ENCODE measurements at regions not wholly inside any gene's neighbourhood (a gene's known extent, or its start where the extent isn't known, plus 50 kb on each side); places are given as distances from the start of the nearest gene placed in this dataset.

DNA sequence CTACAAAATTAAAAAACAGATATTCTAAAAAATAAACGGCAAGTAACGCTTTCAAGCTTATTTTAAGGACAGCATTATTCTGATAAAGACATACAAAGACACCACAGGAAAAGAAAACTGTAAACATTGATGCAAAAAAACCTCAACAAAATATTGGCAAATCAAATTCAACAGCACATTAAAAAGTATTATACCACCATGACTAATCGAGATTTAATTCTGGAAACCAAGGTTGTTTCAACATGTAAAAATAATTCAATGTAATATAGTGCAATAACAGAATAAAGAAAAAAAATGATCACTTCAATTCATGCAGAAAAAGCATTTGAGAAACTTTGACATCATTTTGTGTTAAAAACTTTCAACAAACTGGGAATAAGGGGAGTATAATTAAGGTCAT, 1323.2 kb downstream of the FSCB start:
- ATAC-seq (no peak), FAIRE-seq (no peak), DNase-seq (ENCODE audit: low read depth in 1 of 2, low spot score in 1 of 2) (no peak)
- H3K4me2 ChIP-seq: no peak overlapping the region
- H3K4me1 ChIP-seq: no peaks in the 10 kb centered on the region
- WGBS (ENCODE audit: missing lambda C conversion rate): 51% methylated on average over 3 of the region's 3 CpGs
- TF ChIP-seq CTCF (IDR thresholded peaks at IDR 0.05) (no peak), EP300 (IDR thresholded peaks at IDR 0.05) (no peak), ZSCAN20 (CRISPR knock-in tag; IDR thresholded peaks at IDR 0.05) (no peak), JUNB (IDR thresholded peaks at IDR 0.05) (no peak), GATA3 (IDR thresholded peaks at IDR 0.05; ENCODE audit: borderline replicate concordance) (no peak), MAFK (IDR thresholded peaks at IDR 0.05; ENCODE audit: partially characterized antibody) (no peak), EHMT2 (IDR thresholded peaks at IDR 0.05; ENCODE audit: low read depth) (no peak), HOXB13 (CRISPR knock-in tag; IDR thresholded peaks at IDR 0.05; ENCODE audit: low read depth) (no peak), MAX (IDR thresholded peaks at IDR 0.05) (no peak), PHF8 (IDR thresholded peaks at IDR 0.05; ENCODE audit: borderline replicate concordance, low read depth) (no peak), EHF (CRISPR knock-in tag; IDR thresholded peaks at IDR 0.05) (no peak), ZC3H11A (IDR thresholded peaks at IDR 0.05) (no peak), POLR2A (IDR thresholded peaks at IDR 0.05; ENCODE audit: low read length) (no peak), MYC (IDR thresholded peaks at IDR 0.05; ENCODE audit: borderline replicate concordance, low read length) (no peak), BCL3 (IDR thresholded peaks at IDR 0.05) (no peak)
- no peak overlapping the region for H3K27ac ChIP-seq
- no peak overlapping the region for H3K4me3 ChIP-seq
- ChIA-PET POLR2A (no interaction called here), CTCF (no interaction called here)
- H3K9me3 ChIP-seq: peaks cover 11% of the 10 kb centered on the region; the same call in 2 of the 3 replicates

- no peak for ATAC-seq
- POLR2A ChIA-PET: no interaction called here
- H3K27ac ChIP-seq: no peak overlapping the region
- CTCF ChIA-PET: no interaction called here
- no peak for DNase-seq (ENCODE audit: low read depth in 1 of 2, low spot score in 1 of 2)
- FAIRE-seq: no peak
- H3K4me2 ChIP-seq: no peak overlapping the region
- H3K4me1 ChIP-seq: peaks cover 6% of the 10 kb centered on the region; the same call in 1 of the 3 replicates
- H3K9me3 ChIP-seq: no peaks in the 10 kb centered on the region
- 42% methylated on average over 2 of the region's 2 CpGs for WGBS (ENCODE audit: missing lambda C conversion rate)
- no peak overlapping the region for H3K4me3 ChIP-seq
- TF ChIP-seq FOSB (CRISPR knock-in tag; IDR thresholded peaks at IDR 0.05): no peak
- no peak for TF ChIP-seq BCL3 (IDR thresholded peaks at IDR 0.05)
- TF ChIP-seq, protein P1, sequence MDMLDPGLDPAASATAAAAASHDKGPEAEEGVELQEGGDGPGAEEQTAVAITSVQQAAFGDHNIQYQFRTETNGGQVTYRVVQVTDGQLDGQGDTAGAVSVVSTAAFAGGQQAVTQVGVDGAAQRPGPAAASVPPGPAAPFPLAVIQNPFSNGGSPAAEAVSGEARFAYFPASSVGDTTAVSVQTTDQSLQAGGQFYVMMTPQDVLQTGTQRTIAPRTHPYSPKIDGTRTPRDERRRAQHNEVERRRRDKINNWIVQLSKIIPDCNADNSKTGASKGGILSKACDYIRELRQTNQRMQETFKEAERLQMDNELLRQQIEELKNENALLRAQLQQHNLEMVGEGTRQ (IDR thresholded peaks at IDR 0.05): no peak
- TF ChIP-seq MAFK (IDR thresholded peaks at IDR 0.05; ENCODE audit: partially characterized antibody): no peak
- no peak for TF ChIP-seq ESRRA (IDR thresholded peaks at IDR 0.05; ENCODE audit: borderline replicate concordance, low read length)
- no peak for TF ChIP-seq CTCF (IDR thresholded peaks at IDR 0.05)
- no peak for TF ChIP-seq ZSCAN20 (CRISPR knock-in tag; IDR thresholded peaks at IDR 0.05)
- TF ChIP-seq EP300 (IDR thresholded peaks at IDR 0.05): no peak
- no peak for TF ChIP-seq CEBPB (IDR thresholded peaks at IDR 0.05)
- no peak for TF ChIP-seq JUNB (IDR thresholded peaks at IDR 0.05)
- no peak for TF ChIP-seq FOXS1 (CRISPR knock-in tag; IDR thresholded peaks at IDR 0.05)
- no peak for TF ChIP-seq ZC3H11A (IDR thresholded peaks at IDR 0.05)
- no peak for TF ChIP-seq HOXB13 (CRISPR knock-in tag; IDR thresholded peaks at IDR 0.05; ENCODE audit: low read depth)
- TF ChIP-seq HOXB5 (CRISPR knock-in tag; IDR thresholded peaks at IDR 0.05): no peak
- TF ChIP-seq ZFP36 (IDR thresholded peaks at IDR 0.05; ENCODE audit: borderline replicate concordance, partially characterized antibody): no peak
- TF ChIP-seq, protein P2, sequence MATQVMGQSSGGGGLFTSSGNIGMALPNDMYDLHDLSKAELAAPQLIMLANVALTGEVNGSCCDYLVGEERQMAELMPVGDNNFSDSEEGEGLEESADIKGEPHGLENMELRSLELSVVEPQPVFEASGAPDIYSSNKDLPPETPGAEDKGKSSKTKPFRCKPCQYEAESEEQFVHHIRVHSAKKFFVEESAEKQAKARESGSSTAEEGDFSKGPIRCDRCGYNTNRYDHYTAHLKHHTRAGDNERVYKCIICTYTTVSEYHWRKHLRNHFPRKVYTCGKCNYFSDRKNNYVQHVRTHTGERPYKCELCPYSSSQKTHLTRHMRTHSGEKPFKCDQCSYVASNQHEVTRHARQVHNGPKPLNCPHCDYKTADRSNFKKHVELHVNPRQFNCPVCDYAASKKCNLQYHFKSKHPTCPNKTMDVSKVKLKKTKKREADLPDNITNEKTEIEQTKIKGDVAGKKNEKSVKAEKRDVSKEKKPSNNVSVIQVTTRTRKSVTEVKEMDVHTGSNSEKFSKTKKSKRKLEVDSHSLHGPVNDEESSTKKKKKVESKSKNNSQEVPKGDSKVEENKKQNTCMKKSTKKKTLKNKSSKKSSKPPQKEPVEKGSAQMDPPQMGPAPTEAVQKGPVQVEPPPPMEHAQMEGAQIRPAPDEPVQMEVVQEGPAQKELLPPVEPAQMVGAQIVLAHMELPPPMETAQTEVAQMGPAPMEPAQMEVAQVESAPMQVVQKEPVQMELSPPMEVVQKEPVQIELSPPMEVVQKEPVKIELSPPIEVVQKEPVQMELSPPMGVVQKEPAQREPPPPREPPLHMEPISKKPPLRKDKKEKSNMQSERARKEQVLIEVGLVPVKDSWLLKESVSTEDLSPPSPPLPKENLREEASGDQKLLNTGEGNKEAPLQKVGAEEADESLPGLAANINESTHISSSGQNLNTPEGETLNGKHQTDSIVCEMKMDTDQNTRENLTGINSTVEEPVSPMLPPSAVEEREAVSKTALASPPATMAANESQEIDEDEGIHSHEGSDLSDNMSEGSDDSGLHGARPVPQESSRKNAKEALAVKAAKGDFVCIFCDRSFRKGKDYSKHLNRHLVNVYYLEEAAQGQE (IDR thresholded peaks at IDR 0.05): no peak
- TF ChIP-seq, protein P3, sequence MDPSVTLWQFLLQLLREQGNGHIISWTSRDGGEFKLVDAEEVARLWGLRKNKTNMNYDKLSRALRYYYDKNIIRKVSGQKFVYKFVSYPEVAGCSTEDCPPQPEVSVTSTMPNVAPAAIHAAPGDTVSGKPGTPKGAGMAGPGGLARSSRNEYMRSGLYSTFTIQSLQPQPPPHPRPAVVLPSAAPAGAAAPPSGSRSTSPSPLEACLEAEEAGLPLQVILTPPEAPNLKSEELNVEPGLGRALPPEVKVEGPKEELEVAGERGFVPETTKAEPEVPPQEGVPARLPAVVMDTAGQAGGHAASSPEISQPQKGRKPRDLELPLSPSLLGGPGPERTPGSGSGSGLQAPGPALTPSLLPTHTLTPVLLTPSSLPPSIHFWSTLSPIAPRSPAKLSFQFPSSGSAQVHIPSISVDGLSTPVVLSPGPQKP (IDR thresholded peaks at IDR 0.05; ENCODE audit: low read depth, low read length): no peak
- no peak for TF ChIP-seq NFE2L2 (conservative IDR thresholded peaks at IDR 0.05; ENCODE audit: low read length)
Observed at GRCh38 chr14:43175896-43176295, 1331.2 kb downstream of the FSCB start.
